CD4-positive, CD25-positive, alpha-beta regulatory T cell (primary cell): ENCODE measurements at regions not wholly inside any gene's neighbourhood (a gene's known extent, or its start where the extent isn't known, plus 50 kb on each side); places are given as distances from the start of the nearest gene placed in this dataset.

Experiments used
- ATAC-seq, 2 donors: fragments of 150-1000 bp; cut with Tn5 transposase; one replicate each; pipeline ENCODE4 v1.10.0; 2021; ENCODE audit warnings: low read depth in 2 of 2, moderate number of reproducible peaks in 2 of 2, moderate library complexity in 1 of 2
- DNase-seq, 3 donors: peaks; one replicate each; pipeline versions ENCODE4 v3.0.0 to v3.0.0-alpha.2; 2012 to 2022; ENCODE audit warnings: mixed read lengths in 1 of 3
- H3K27ac ChIP-seq: one replicate; pipeline ENCODE4 v1.7.0; 2013; ENCODE audit warnings: mild to moderate bottlenecking, low read length; ENCODE audit not compliant: insufficient read depth, poor library complexity, severe bottlenecking
- H3K27me3 ChIP-seq: one replicate; pipeline ENCODE4 v1.7.0; 2013; ENCODE audit warnings: low read length; ENCODE audit not compliant: control insufficient read depth, insufficient read depth
- H3K36me3 ChIP-seq: one replicate; pipeline ENCODE4 v1.7.0; 2013; ENCODE audit warnings: mild to moderate bottlenecking, low read length, moderate library complexity; ENCODE audit not compliant: control insufficient read depth, insufficient read depth
- H3K4me1 ChIP-seq: 2 replicates; pipeline ENCODE4 v1.7.0; 2013; ENCODE audit warnings: mild to moderate bottlenecking, low read length; ENCODE audit not compliant: insufficient read depth, control insufficient read depth, poor library complexity, severe bottlenecking
- H3K4me3 ChIP-seq: one replicate; pipeline ENCODE4 v1.7.0; 2013; ENCODE audit warnings: low read depth, mild to moderate bottlenecking, low read length, moderate library complexity
- H3K9me3 ChIP-seq, 2 experiments: 1 replicate in 1 of 2; 2 replicates in 1 of 2; pipeline ENCODE4 v1.7.0; 2013; ENCODE audit warnings: low read length in 2 of 2, mild to moderate bottlenecking in 1 of 2, moderate library complexity in 1 of 2; ENCODE audit not compliant: control insufficient read depth in 2 of 2
- H3K27ac Mint-ChIP-seq, 3 donors: one replicate each; pipeline ENCODE4 v1.8.0; 2020 to 2022; ENCODE audit warnings: mild to moderate bottlenecking in 3 of 3, mixed read lengths in 3 of 3, moderate library complexity in 2 of 3
- H3K27me3 Mint-ChIP-seq: one replicate; pipeline ENCODE4 v1.8.0; 2022; ENCODE audit warnings: mild to moderate bottlenecking, mixed read lengths
- H3K36me3 Mint-ChIP-seq: one replicate; pipeline ENCODE4 v1.8.0; 2020; ENCODE audit warnings: mixed read lengths
- H3K4me1 Mint-ChIP-seq, 4 donors: one replicate each; pipeline ENCODE4 v1.8.0; 2020 to 2022; ENCODE audit warnings: mixed read lengths in 4 of 4, mild to moderate bottlenecking in 1 of 4
- H3K4me3 Mint-ChIP-seq, 4 donors: one replicate each; pipeline ENCODE4 v1.8.0; 2020 to 2022; ENCODE audit warnings: mild to moderate bottlenecking in 4 of 4, mixed read lengths in 4 of 4, moderate library complexity in 3 of 4
- H3K9me3 Mint-ChIP-seq, 7 donors: one replicate each; pipeline ENCODE4 v1.8.0; 2020 to 2022; ENCODE audit warnings: mixed read lengths in 7 of 7, mild to moderate bottlenecking in 3 of 7, moderate library complexity in 2 of 7

DNA sequence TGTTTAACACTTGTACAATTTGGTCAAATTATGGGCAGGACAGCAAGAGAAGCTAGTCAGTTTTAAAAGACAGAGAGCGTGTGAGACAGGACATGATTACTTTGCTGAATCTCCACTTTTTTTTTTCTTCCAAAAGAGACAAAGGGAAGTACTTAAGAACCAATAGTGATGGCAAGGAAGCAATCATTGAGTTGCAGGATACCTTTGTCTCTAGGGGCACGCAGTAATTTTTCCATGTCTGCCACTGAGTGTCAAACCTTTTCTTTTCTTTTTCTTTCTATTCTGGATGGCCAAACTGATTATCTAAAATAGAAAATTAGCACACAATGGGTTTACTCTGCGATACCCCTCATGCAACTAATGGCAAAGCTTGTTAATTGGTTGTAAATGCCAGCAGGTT, 533.0 kb downstream of the PLCL1 start:
- Mint-ChIP-seq H3K36me3 (no peaks in the 10 kb centered on the region), H3K4me1 (no peaks in the 10 kb centered on the region), H3K4me3 (no peak overlapping the region), H3K27ac (no peak overlapping the region), H3K27me3 (peaks cover 57% of the 10 kb centered on the region), H3K9me3 (no peaks in the 10 kb centered on the region)
- Histone ChIP-seq H3K27me3 (peaks cover 8% of the 10 kb centered on the region), H3K27ac (no peak overlapping the region), H3K4me3 (no peak overlapping the region), H3K9me3 (no peaks in the 10 kb centered on the region), H3K36me3 (no peaks in the 10 kb centered on the region), H3K4me1 (no peaks in the 10 kb centered on the region)
- no peak for ATAC-seq
- DNase-seq, result no peak

- H3K27ac Mint-ChIP-seq, result no peak overlapping the region
- ATAC-seq (no peak), DNase-seq (no peak)
- H3K9me3 ChIP-seq, result no peaks in the 10 kb centered on the region
- H3K9me3 Mint-ChIP-seq, result peaks cover 0 to 3% (median 0%) of the 10 kb centered on the region in 7 donors
- peaks cover 49% of the 10 kb centered on the region for H3K27me3 Mint-ChIP-seq
- H3K4me1 Mint-ChIP-seq, result peaks cover 7 to 27% (median 21%) of the 10 kb centered on the region in 4 donors
- H3K27ac ChIP-seq, result no peak overlapping the region
- peaks cover 16% of the 10 kb centered on the region for H3K4me1 ChIP-seq
- peaks cover 14% of the 10 kb centered on the region for H3K27me3 ChIP-seq
- H3K36me3 ChIP-seq, result no peaks in the 10 kb centered on the region
- no peaks in the 10 kb centered on the region for H3K36me3 Mint-ChIP-seq
- H3K4me3 Mint-ChIP-seq, result no peak overlapping the region
- H3K4me3 ChIP-seq, result no peak overlapping the region
Observed at GRCh38 chr2:198328454-198328853, 524.1 kb downstream of the PLCL1 start.

- ATAC-seq (no peak), DNase-seq (no peak)
- no peak overlapping the region for H3K27ac Mint-ChIP-seq
- peaks cover 0 to 3% (median 0%) of the 10 kb centered on the region in 7 donors for H3K9me3 Mint-ChIP-seq
- no peak overlapping the region for H3K4me3 Mint-ChIP-seq
- no peaks in the 10 kb centered on the region for H3K36me3 ChIP-seq
- no peak overlapping the region for H3K27ac ChIP-seq
- H3K4me3 ChIP-seq, result no peak overlapping the region
- H3K36me3 Mint-ChIP-seq, result no peaks in the 10 kb centered on the region
- peaks cover 16% of the 10 kb centered on the region for H3K4me1 ChIP-seq
- H3K9me3 ChIP-seq, result no peaks in the 10 kb centered on the region
- peaks cover 49% of the 10 kb centered on the region for H3K27me3 Mint-ChIP-seq
- H3K4me1 Mint-ChIP-seq, result peaks cover 7 to 27% (median 21%) of the 10 kb centered on the region in 4 donors
- H3K27me3 ChIP-seq, result peaks cover 16% of the 10 kb centered on the region
Observed at GRCh38 chr2:198327526-198327925, 523.1 kb downstream of the PLCL1 start.

- H3K27me3 ChIP-seq, result peaks cover 22% of the 10 kb centered on the region
- Mint-ChIP-seq H3K4me1 (peaks cover 7 to 27% (median 21%) of the 10 kb centered on the region in 4 donors), H3K9me3 (peaks cover 0 to 2% (median 0%) of the 10 kb centered on the region in 7 donors), H3K27ac (no peak overlapping the region), H3K36me3 (no peaks in the 10 kb centered on the region), H3K4me3 (peak overlapping the region in 2 of 4 donors; percentile 9 to 55), H3K27me3 (peaks cover 50% of the 10 kb centered on the region)
- no peak overlapping the region for H3K4me3 ChIP-seq
- no peak overlapping the region for H3K27ac ChIP-seq
- DNase-seq (peak in 2 of 3 donors; percentile 64 to 68), ATAC-seq (peak; percentile 91 to 93)
- no peaks in the 10 kb centered on the region for H3K36me3 ChIP-seq
- no peaks in the 10 kb centered on the region for H3K9me3 ChIP-seq
- H3K4me1 ChIP-seq, result peaks cover 16% of the 10 kb centered on the region
Observed at GRCh38 chr2:198326431-198326830, 522.0 kb downstream of the PLCL1 start.

GRCh38 chr2:198325359-198325758, 521.0 kb downstream of the PLCL1 start:
- Histone ChIP-seq H3K27me3 (peaks cover 22% of the 10 kb centered on the region), H3K9me3 (no peaks in the 10 kb centered on the region), H3K27ac (no peak overlapping the region), H3K36me3 (no peaks in the 10 kb centered on the region), H3K4me3 (no peak overlapping the region), H3K4me1 (peaks cover 16% of the 10 kb centered on the region)
- Mint-ChIP-seq H3K9me3 (peaks cover 0 to 2% (median 0%) of the 10 kb centered on the region in 7 donors), H3K27ac (no peak overlapping the region), H3K27me3 (peaks cover 50% of the 10 kb centered on the region), H3K4me1 (peaks cover 7 to 27% (median 21%) of the 10 kb centered on the region in 4 donors), H3K4me3 (no peak overlapping the region), H3K36me3 (no peaks in the 10 kb centered on the region)
- no peak for DNase-seq
- no peak for ATAC-seq

DNA sequence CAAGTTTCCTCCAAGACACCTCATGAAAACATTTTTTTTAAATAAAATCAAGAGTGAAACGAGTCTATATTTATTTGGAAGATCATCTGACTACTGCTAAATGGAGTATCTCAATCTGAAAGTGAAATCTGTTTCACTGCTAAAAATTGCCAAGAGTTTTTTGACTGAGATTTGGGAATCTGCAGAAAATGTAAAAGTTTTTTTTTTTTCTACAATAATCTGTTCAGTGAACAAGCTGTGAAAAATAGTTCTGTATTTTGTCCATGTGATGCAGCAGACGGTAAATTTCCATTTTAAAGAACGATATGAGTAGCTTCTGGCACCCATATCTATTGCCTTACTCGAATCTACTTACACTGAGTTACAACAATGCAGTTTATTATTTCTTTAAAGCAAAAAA, 519.7 kb downstream of the PLCL1 start:
- Mint-ChIP-seq H3K4me1 (peaks cover 7 to 27% (median 21%) of the 10 kb centered on the region in 4 donors), H3K27ac (no peak overlapping the region), H3K4me3 (no peak overlapping the region), H3K36me3 (no peaks in the 10 kb centered on the region), H3K27me3 (peaks cover 53% of the 10 kb centered on the region), H3K9me3 (peaks cover 0 to 2% (median 0%) of the 10 kb centered on the region in 7 donors)
- Histone ChIP-seq H3K4me3 (no peak overlapping the region), H3K27ac (no peak overlapping the region), H3K36me3 (no peaks in the 10 kb centered on the region), H3K27me3 (peaks cover 24% of the 10 kb centered on the region), H3K9me3 (no peaks in the 10 kb centered on the region), H3K4me1 (peaks cover 16% of the 10 kb centered on the region)
- DNase-seq (no peak), ATAC-seq (no peak)

DNA sequence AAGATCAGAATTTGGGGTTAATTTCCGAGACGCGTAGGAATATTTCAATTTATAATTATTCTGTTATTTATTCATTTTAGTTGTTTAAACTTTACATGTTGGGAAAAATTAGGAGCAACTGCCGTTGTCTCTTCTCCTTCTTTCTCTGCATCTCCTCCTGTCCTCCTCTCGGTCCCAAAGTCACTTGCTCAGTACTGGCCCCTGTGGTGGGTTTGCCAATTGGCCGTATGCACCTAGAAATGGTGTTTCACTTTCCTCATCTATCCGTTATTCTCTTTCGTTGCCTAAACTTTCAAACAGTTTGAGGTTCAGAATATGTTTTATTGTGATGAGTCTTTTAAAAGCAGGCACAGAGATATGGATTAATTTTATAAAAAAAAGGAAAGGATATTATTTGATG, 517.9 kb downstream of the PLCL1 start:
- Histone ChIP-seq H3K9me3 (no peaks in the 10 kb centered on the region), H3K27ac (no peak overlapping the region), H3K27me3 (peaks cover 28% of the 10 kb centered on the region), H3K36me3 (no peaks in the 10 kb centered on the region), H3K4me1 (peaks cover 15% of the 10 kb centered on the region), H3K4me3 (no peak overlapping the region)
- DNase-seq, result no peak
- Mint-ChIP-seq H3K4me3 (no peak overlapping the region), H3K27ac (no peak overlapping the region), H3K27me3 (peaks cover 54% of the 10 kb centered on the region), H3K4me1 (peaks cover 7 to 20% (median 16%) of the 10 kb centered on the region in 4 donors), H3K9me3 (peaks cover 0 to 2% (median 0%) of the 10 kb centered on the region in 7 donors), H3K36me3 (no peaks in the 10 kb centered on the region)
- no peak for ATAC-seq

DNA sequence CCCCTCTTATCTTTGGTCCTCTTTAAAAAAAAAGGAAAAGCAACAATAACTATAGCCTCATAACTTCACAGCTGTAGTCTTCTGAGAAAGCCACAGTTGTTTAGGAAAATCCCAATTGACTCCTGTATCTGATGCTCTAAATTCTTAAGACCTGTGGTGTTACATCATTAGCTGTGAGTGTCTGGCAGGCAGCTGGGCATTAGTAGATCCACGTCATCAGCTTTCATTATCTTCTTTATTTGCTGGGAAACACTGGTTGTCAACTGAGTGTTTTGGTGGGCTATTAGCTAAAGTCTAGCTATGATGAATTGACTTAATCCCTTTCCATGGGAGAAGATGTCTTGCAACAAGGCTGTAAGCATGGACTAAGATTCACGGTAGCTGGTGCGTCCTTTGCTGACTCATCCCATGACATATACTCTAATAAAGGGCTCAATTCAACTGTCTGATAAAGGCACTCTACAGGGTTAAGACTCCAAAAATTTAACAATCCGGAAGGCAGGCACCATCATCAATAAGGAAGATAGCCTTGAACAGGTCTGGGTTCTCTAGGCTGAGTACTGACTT, 517.2 kb downstream of the PLCL1 start:
- Mint-ChIP-seq H3K4me1 (peaks cover 4 to 13% (median 11%) of the 10 kb centered on the region in 4 donors), H3K9me3 (peaks cover 0 to 2% (median 0%) of the 10 kb centered on the region in 7 donors), H3K4me3 (no peak overlapping the region), H3K27ac (no peak overlapping the region), H3K27me3 (peaks cover 59% of the 10 kb centered on the region), H3K36me3 (no peaks in the 10 kb centered on the region)
- H3K4me1 ChIP-seq, result peaks cover 8% of the 10 kb centered on the region
- ATAC-seq, result no peak
- DNase-seq, result no peak
- H3K36me3 ChIP-seq, result no peaks in the 10 kb centered on the region
- no peak overlapping the region for H3K4me3 ChIP-seq
- no peaks in the 10 kb centered on the region for H3K9me3 ChIP-seq
- H3K27ac ChIP-seq, result no peak overlapping the region
- peaks cover 32% of the 10 kb centered on the region for H3K27me3 ChIP-seq
